CD4-positive, alpha-beta memory T cell (primary cell): ENCODE measurements at regions not wholly inside any gene's neighbourhood (a gene's known extent, or its start where the extent isn't known, plus 50 kb on each side); places are given as distances from the start of the nearest gene placed in this dataset.

Experiments
- CTCF ChIA-PET: fragments of 350-600 bp; sonication (Branson Sonifier 250); formaldehyde crosslinking; loops from one replicate; lab custom pipeline; 2021; ENCODE audit warnings: inconsistent platforms; ENCODE audit not compliant: partially characterized antibody; lab: Charles Lee
- POLR2A ChIA-PET: fragments of 350-600 bp; sonication (Branson Sonifier 250); formaldehyde crosslinking; loops from one replicate; lab custom pipeline; 2021; ENCODE audit not compliant: partially characterized antibody; lab: Charles Lee
- DNase-seq, 5 donors: peaks; one replicate each; pipeline versions ENCODE4 v3.0.0 to v3.0.0-alpha.2; 2020 to 2022; ENCODE audit warnings: mixed read lengths in 1 of 5
- H3K27ac ChIP-seq: one replicate; pipeline ENCODE4 v1.7.0; 2013; ENCODE audit warnings: low read depth, low read length
- H3K27me3 ChIP-seq: 2 replicates; pipeline ENCODE4 v1.7.0; 2013; ENCODE audit warnings: mild to moderate bottlenecking, low read length, moderate library complexity; ENCODE audit not compliant: insufficient read depth
- H3K36me3 ChIP-seq: 2 replicates; pipeline ENCODE4 v1.7.0; 2013; ENCODE audit warnings: mild to moderate bottlenecking, low read length, moderate library complexity; ENCODE audit not compliant: insufficient read depth
- H3K4me1 ChIP-seq: 2 replicates; pipeline ENCODE4 v1.7.0; 2013; ENCODE audit warnings: mild to moderate bottlenecking, low read length, moderate library complexity; ENCODE audit not compliant: insufficient read depth
- H3K4me3 ChIP-seq, 2 donors: one replicate each; pipeline ENCODE4 v1.7.0; 2013; ENCODE audit warnings: low read length in 2 of 2, mild to moderate bottlenecking in 1 of 2
- H3K9me3 ChIP-seq, 2 donors: one replicate each; pipeline ENCODE4 v1.7.0; 2013; ENCODE audit warnings: low read length in 2 of 2, control low read depth in 1 of 2; ENCODE audit not compliant: control insufficient read depth in 1 of 2
- H3K27ac Mint-ChIP-seq, 7 donors: one replicate each; pipeline ENCODE4 v1.8.0; 2020 to 2021; ENCODE audit warnings: mixed read lengths in 7 of 7, mild to moderate bottlenecking in 6 of 7, inconsistent platforms in 3 of 7, moderate library complexity in 3 of 7
- H3K27me3 Mint-ChIP-seq, 2 donors: one replicate each; pipeline ENCODE4 v1.8.0; 2020 to 2021; ENCODE audit warnings: mixed read lengths in 2 of 2
- H3K36me3 Mint-ChIP-seq, 2 donors: one replicate each; pipeline ENCODE4 v1.8.0; 2020 to 2021; ENCODE audit warnings: mixed read lengths in 2 of 2, inconsistent platforms in 1 of 2, mild to moderate bottlenecking in 1 of 2
- H3K4me1 Mint-ChIP-seq, 4 donors: one replicate each; pipeline ENCODE4 v1.8.0; 2020 to 2021; ENCODE audit warnings: mixed read lengths in 4 of 4, mild to moderate bottlenecking in 1 of 4
- H3K4me3 Mint-ChIP-seq, 8 donors: one replicate each; pipeline ENCODE4 v1.8.0; 2020 to 2021; ENCODE audit warnings: mixed read lengths in 8 of 8, mild to moderate bottlenecking in 7 of 8, moderate library complexity in 6 of 8, inconsistent platforms in 3 of 8
- H3K9me3 Mint-ChIP-seq, 8 donors: one replicate each; pipeline ENCODE4 v1.8.0; 2020 to 2021; ENCODE audit warnings: mixed read lengths in 8 of 8, mild to moderate bottlenecking in 5 of 8, inconsistent platforms in 3 of 8, moderate library complexity in 1 of 8
- intact Hi-C: fragments of 100-400 bp; cut with micrococcal nuclease; formaldehyde crosslinking; loops from one replicate; pipeline ENCODE4 v1.15.1; 2023

- Mint-ChIP-seq H3K4me1 (no peaks in the 10 kb centered on the region), H3K27me3 (no peaks in the 10 kb centered on the region), H3K9me3 (peaks cover 0 to 8% (median 2%) of the 10 kb centered on the region in 8 donors), H3K27ac (no peak overlapping the region), H3K36me3 (no peaks in the 10 kb centered on the region), H3K4me3 (no peak overlapping the region)
- ChIA-PET CTCF (no interaction called here), POLR2A (no interaction called here)
- Histone ChIP-seq H3K27ac (no peak overlapping the region), H3K36me3 (no peaks in the 10 kb centered on the region), H3K9me3 (no peaks in the 10 kb centered on the region), H3K4me1 (no peaks in the 10 kb centered on the region), H3K27me3 (no peaks in the 10 kb centered on the region), H3K4me3 (no peak overlapping the region)
- no peak for DNase-seq
- intact Hi-C loops: no loop called here
These were observed 953.4 kb downstream of the ANKRD7 start for GRCh38 chr7:119177863-119178262.

GRCh38 chr7:119184124-119184788, 959.8 kb downstream of the ANKRD7 start:
- no peak for DNase-seq
- no peaks in the 10 kb centered on the region for H3K27me3 Mint-ChIP-seq
- no peak overlapping the region for H3K4me3 Mint-ChIP-seq
- Histone ChIP-seq H3K27ac (no peak overlapping the region), H3K9me3 (no peaks in the 10 kb centered on the region), H3K4me1 (no peaks in the 10 kb centered on the region), H3K27me3 (no peaks in the 10 kb centered on the region), H3K36me3 (no peaks in the 10 kb centered on the region), H3K4me3 (no peak overlapping the region)
- H3K27ac Mint-ChIP-seq: no peak overlapping the region
- H3K36me3 Mint-ChIP-seq: no peaks in the 10 kb centered on the region
- H3K4me1 Mint-ChIP-seq: no peaks in the 10 kb centered on the region
- intact Hi-C loops: no loop called here
- POLR2A ChIA-PET: no interaction called here
- CTCF ChIA-PET: no interaction called here
- H3K9me3 Mint-ChIP-seq: peaks cover 2 to 14% (median 9%) of the 10 kb centered on the region in 8 donors

- Mint-ChIP-seq H3K4me1 (no peaks in the 10 kb centered on the region), H3K9me3 (peaks cover 0 to 5% (median 1%) of the 10 kb centered on the region in 8 donors), H3K27ac (no peak overlapping the region), H3K36me3 (no peaks in the 10 kb centered on the region), H3K4me3 (no peak overlapping the region), H3K27me3 (no peaks in the 10 kb centered on the region)
- no peak overlapping the region for H3K4me3 ChIP-seq
- H3K4me1 ChIP-seq: no peaks in the 10 kb centered on the region
- DNase-seq: no peak
- POLR2A ChIA-PET: no interaction called here
- no peaks in the 10 kb centered on the region for H3K36me3 ChIP-seq
- no peak overlapping the region for H3K27ac ChIP-seq
- intact Hi-C loops: no loop called here
- CTCF ChIA-PET: no interaction called here
- no peaks in the 10 kb centered on the region for H3K9me3 ChIP-seq
- H3K27me3 ChIP-seq: no peaks in the 10 kb centered on the region
These were observed 971.7 kb downstream of the ANKRD7 start for GRCh38 chr7:119196183-119196582.

- Histone ChIP-seq H3K4me3 (no peak overlapping the region), H3K4me1 (no peaks in the 10 kb centered on the region), H3K27me3 (no peaks in the 10 kb centered on the region), H3K27ac (no peak overlapping the region), H3K36me3 (no peaks in the 10 kb centered on the region), H3K9me3 (no peaks in the 10 kb centered on the region)
- Mint-ChIP-seq H3K4me3 (no peak overlapping the region), H3K9me3 (peaks cover 0 to 5% (median 1%) of the 10 kb centered on the region in 8 donors), H3K27ac (no peak overlapping the region), H3K4me1 (no peaks in the 10 kb centered on the region), H3K36me3 (no peaks in the 10 kb centered on the region), H3K27me3 (no peaks in the 10 kb centered on the region)
- intact Hi-C loops: no loop called here
- ChIA-PET POLR2A (no interaction called here), CTCF (no interaction called here)
- no peak for DNase-seq
These were observed 972.8 kb downstream of the ANKRD7 start for GRCh38 chr7:119197172-119197876.

- intact Hi-C loops: no loop called here
- Mint-ChIP-seq H3K4me3 (no peak overlapping the region), H3K27ac (no peak overlapping the region), H3K9me3 (peaks cover 0 to 5% (median 1%) of the 10 kb centered on the region in 8 donors), H3K4me1 (no peaks in the 10 kb centered on the region), H3K27me3 (no peaks in the 10 kb centered on the region), H3K36me3 (no peaks in the 10 kb centered on the region)
- Histone ChIP-seq H3K9me3 (no peaks in the 10 kb centered on the region), H3K4me3 (no peak overlapping the region), H3K36me3 (no peaks in the 10 kb centered on the region), H3K4me1 (no peaks in the 10 kb centered on the region), H3K27ac (no peak overlapping the region), H3K27me3 (no peaks in the 10 kb centered on the region)
- DNase-seq: no peak
- ChIA-PET CTCF (no interaction called here), POLR2A (no interaction called here)
These were observed 973.5 kb downstream of the ANKRD7 start for GRCh38 chr7:119197877-119198527.

- Mint-ChIP-seq H3K27ac (no peak overlapping the region), H3K9me3 (peaks cover 0 to 18% (median 3%) of the 10 kb centered on the region in 8 donors), H3K4me1 (no peaks in the 10 kb centered on the region), H3K36me3 (no peaks in the 10 kb centered on the region), H3K27me3 (no peaks in the 10 kb centered on the region), H3K4me3 (no peak overlapping the region)
- ChIA-PET CTCF (no interaction called here), POLR2A (no interaction called here)
- Histone ChIP-seq H3K4me3 (no peak overlapping the region), H3K9me3 (no peaks in the 10 kb centered on the region), H3K27me3 (no peaks in the 10 kb centered on the region), H3K4me1 (no peaks in the 10 kb centered on the region), H3K36me3 (no peaks in the 10 kb centered on the region), H3K27ac (no peak overlapping the region)
- DNase-seq: no peak
- intact Hi-C loops: no loop called here
These were observed 995.2 kb downstream of the ANKRD7 start for GRCh38 chr7:119219663-119220062.

- Mint-ChIP-seq H3K27me3 (no peaks in the 10 kb centered on the region), H3K9me3 (peaks cover 0 to 15% (median 3%) of the 10 kb centered on the region in 8 donors), H3K4me3 (no peak overlapping the region), H3K36me3 (no peaks in the 10 kb centered on the region), H3K4me1 (no peaks in the 10 kb centered on the region), H3K27ac (no peak overlapping the region)
- H3K4me3 ChIP-seq: no peak overlapping the region
- H3K4me1 ChIP-seq: no peaks in the 10 kb centered on the region
- H3K36me3 ChIP-seq: no peaks in the 10 kb centered on the region
- CTCF ChIA-PET: no interaction called here
- H3K27ac ChIP-seq: no peak overlapping the region
- H3K9me3 ChIP-seq: no peaks in the 10 kb centered on the region
- intact Hi-C loops: no loop called here
- POLR2A ChIA-PET: no interaction called here
- no peaks in the 10 kb centered on the region for H3K27me3 ChIP-seq
- no peak for DNase-seq
These were observed 999.4 kb downstream of the ANKRD7 start for GRCh38 chr7:119223930-119224329.
